SW480 (cell line): ENCODE measurements at regions not wholly inside any gene's neighbourhood (a gene's known extent, or its start where the extent isn't known, plus 50 kb on each side); places are given as distances from the start of the nearest gene placed in this dataset.

ENCODE experiments used
- DNase-seq: peaks from one replicate; pipeline ENCODE4 v3.0.0-alpha.2; 2016; ENCODE audit warnings: low spot score

- DNase-seq = no peak
These were observed 204.1 kb upstream of the BMPER start for GRCh38 chr7:33701189-33701740.

GRCh38 chr7:33701927-33702326 is 203.4 kb upstream of the BMPER start:
- DNase-seq = no peak

- DNase-seq = no peak
These were observed 202.8 kb upstream of the BMPER start for GRCh38 chr7:33702514-33703054.

GRCh38 chr7:33705333-33705833 is 200.0 kb upstream of the BMPER start:
- DNase-seq = no peak

GRCh38 chr7:33706186-33706585 is 199.2 kb upstream of the BMPER start:
- DNase-seq = no peak

- DNase-seq = no peak
These were observed 198.6 kb upstream of the BMPER start for GRCh38 chr7:33706771-33707200.

- no peak for DNase-seq
These were observed 197.9 kb upstream of the BMPER start for GRCh38 chr7:33707427-33707826.

- DNase-seq = peak; percentile 54
These were observed 194.7 kb upstream of the BMPER start for GRCh38 chr7:33710608-33711007.

GRCh38 chr7:33711231-33712019 is 193.9 kb upstream of the BMPER start:
- no peak for DNase-seq

GRCh38 chr7:33712020-33712414 is 193.3 kb upstream of the BMPER start:
- no peak for DNase-seq

- DNase-seq = no peak
These were observed 191.1 kb upstream of the BMPER start for GRCh38 chr7:33714208-33714607.

- DNase-seq = peak; percentile 63
These were observed 188.5 kb upstream of the BMPER start for GRCh38 chr7:33716581-33717477.

GRCh38 chr7:33719059-33719581 is 186.2 kb upstream of the BMPER start:
- DNase-seq = no peak

GRCh38 chr7:33720139-33720538 is 185.2 kb upstream of the BMPER start:
- no peak for DNase-seq

- no peak for DNase-seq
These were observed 184.5 kb upstream of the BMPER start for GRCh38 chr7:33720870-33721269.

- DNase-seq = no peak
These were observed 183.4 kb upstream of the BMPER start for GRCh38 chr7:33721895-33722294.

- DNase-seq = peak; percentile 96
These were observed 182.8 kb upstream of the BMPER start for GRCh38 chr7:33722383-33723101.

GRCh38 chr7:33724201-33724600 is 181.1 kb upstream of the BMPER start:
- no peak for DNase-seq

GRCh38 chr7:33725111-33726025 is 180.0 kb upstream of the BMPER start:
- no peak for DNase-seq

- DNase-seq = no peak
These were observed 178.8 kb upstream of the BMPER start for GRCh38 chr7:33726582-33726981.
